GM18508 (cell line): ENCODE measurements at regions not wholly inside any gene's neighbourhood (a gene's known extent, or its start where the extent isn't known, plus 50 kb on each side); places are given as distances from the start of the nearest gene placed in this dataset.
"Not testable (repeated sequence)": the region's sequence is repeated elsewhere in the genome, so short reads cannot be mapped to it uniquely, and the experiment has no call there.

ENCODE experiments used
- ATAC-seq: cut with Tn5 transposase; IDR thresholded peaks from one replicate; pipeline ENCODE4 v1.9.1; 2021; ENCODE audit warnings: moderate number of reproducible peaks; ENCODE audit not compliant: insufficient read depth, unreplicated experiment

DNA sequence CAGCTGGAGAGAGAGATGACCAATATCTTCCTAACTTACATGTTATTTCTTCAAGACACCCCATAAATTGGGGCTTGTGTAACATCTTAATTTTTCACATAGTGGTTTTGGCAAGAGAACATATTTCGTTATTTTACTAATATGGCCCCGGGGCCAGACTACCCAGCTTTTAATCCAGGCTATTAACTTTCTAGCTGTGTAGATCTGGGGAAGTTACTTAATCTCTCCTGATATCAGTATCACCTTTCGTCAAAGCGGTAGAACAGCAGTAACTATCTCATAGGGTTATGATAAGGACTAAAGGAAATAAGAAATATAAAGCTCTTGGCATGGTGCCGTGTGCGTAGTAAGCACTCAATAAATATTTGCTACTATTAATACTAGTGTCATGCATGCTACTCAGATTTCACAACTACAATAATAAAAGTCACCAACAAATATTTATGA, 71.6 kb upstream of the LYZL1 start:
- ATAC-seq: no peak

DNA sequence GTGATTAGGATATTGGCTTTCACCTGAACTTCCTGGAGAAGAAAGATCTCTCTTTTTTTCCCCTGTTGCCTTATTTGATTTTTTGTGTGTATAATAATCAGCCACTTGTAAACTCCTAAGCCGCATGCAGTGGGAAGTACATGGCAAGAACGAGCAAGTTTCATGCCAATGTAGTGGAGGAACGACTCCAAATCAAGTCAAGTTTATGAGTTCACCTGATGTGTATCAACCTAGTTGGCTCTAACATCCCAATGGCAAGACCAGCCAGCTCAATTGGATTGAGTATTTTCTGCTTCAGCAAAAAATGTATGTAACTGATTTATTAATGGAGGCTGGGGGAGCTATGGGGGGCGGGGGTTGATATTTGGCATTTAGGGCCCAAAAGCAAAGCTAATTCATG, 65.5 kb upstream of the LYZL1 start:
- ATAC-seq: no peak

DNA sequence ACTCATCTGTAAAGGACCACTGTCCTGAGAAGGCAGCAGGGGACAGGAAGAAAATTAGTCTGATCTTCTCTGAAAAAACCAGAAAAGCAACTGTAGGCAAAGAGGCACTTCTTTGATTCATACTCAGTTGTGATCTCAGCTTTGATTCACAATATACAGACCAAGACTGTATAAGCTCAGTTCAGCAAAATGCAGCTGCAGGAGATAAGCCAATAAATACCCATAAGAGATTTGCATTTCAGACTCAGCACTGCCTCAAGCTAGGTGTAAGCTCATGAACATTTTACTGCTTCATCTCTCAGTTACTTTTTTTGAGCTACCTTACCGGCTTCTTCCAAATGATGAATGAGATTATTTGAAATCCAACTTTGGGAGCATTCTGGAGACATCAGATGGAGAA, 64.2 kb upstream of the LYZL1 start:
- ATAC-seq: no peak

DNA sequence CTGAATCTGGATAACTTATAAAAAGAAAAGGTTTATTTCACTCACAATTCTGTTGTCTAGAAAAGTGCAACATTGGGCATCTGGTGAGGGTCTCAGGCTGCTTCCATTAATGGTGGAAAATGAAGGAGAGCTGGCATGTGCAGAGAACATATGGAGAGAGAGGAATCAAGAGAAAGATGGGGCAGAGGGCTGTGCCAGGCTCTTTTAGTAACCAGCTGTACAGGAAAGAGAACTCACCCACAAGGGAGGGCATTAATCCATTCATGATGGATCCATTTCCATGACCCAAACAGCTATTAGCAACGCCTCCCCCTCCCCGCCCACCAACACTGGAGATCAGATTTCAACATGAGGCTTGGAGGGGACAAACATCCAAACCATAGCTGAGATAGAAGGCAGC, 61.7 kb upstream of the LYZL1 start:
- no peak for ATAC-seq

DNA sequence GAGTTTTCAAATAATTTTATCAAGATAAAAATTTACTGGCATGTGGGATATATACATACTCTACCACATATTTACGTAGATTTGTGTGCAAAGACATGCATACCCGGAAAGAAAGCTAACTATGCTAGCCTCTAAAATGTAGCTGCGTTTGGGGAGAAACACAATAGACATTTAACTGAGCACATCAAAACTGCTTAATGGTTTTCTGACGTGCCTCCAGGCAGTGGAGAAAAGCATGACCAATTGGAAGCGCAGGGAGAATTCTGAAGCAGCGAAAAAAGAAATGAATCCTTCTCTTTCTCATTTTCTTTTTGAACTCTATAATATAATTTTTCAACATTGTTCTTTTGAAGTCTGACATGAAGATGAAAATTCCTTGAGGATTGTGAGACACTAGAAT, 60.3 kb upstream of the LYZL1 start:
- no peak for ATAC-seq

DNA sequence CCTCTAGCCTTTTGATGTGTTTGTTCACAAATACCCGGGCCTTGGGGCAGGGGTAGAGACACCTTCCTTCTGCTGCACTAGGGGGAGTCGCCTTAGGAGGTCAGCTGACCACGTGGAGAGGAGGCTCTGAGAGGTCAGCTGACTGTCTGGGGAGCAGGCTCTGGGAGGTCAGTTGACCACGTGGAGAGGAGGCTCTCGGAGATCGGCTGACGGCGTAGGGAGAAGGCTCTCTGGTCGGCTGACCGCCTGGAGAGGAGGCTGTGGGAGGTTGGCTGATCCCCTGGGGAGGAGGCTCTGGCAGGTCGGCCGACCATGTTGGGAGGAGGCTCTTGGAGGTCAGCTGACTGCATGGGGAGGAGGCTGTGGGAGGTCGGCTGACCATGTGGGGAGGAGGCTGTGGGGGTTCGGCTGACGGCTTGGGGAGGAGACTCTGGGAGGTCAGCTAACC, 59.6 kb upstream of the LYZL1 start:
- no peak for ATAC-seq

DNA sequence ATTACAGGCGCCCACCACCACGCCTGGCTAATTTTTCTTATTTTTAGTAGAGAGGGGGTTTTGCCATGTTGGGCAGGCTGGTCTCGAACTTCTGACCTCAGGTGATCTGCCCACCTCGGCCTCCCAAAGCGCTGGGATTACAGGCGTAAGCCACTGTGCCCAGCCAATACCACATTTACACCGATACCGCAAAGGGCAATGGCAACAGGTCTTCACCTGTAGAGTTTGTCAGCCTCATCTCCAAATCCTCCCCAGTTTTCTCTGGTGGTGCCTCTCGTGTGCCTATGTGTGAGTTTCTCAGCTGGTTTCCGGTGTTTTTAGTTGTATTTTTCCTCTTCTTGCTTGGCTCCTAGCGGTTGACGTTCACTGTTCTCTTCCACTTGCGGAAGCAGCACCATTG, 52.0 kb upstream of the LYZL1 start:
- ATAC-seq: not testable (repeated sequence)

DNA sequence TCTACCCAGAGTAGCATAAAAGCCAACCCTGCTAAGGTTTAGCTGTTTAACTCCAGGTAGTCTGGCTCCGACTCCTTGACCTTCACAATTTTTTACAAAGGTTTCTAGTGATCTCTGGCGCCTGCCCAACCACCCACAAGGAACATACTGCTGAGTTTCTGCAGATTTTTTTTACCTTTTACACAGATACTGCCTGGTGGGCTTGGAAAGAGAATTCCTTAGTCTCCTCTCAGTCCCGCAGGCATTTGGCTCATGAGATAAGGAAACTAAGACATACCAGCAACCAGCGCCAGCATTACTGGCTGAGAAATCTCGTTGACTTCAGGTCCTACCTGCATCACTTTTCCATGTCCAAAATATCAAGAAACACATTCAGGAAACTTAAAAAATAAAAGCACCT, 51.1 kb upstream of the LYZL1 start:
- ATAC-seq: no peak

DNA sequence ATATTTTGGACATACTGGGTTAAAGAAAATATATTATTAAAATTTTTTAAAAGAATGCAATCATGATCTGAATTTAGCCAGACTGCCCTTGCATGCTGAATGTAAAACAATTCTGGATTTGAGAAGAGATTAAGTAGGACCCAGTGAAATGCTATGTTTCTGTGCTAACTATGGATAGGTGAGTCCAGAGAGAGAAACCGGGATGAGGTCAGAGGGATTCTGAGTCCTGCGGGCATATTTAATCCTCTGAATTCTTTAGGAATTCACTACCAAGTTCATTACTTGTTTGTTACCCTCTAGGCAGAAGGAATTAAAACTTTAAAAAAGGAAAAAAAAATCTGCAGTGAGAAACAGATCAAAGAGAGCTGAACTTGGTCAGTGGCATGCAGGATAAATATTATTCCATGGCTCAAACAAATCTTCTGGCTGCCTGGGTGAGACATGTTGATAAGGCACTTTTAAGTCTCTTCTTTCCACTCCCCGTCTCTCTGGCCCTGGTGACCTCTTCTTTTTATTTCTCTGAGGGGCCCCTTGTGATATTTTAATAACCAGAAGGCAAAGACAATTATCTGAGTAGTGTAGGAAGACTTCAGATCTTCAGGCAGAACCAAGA, 50.2 kb upstream of the LYZL1 start:
- no peak for ATAC-seq
